Transverse colon (tissue), 3 donors: ENCODE measurements at regions not wholly inside any gene's neighbourhood (a gene's known extent, or its start where the extent isn't known, plus 50 kb on each side); places are given as distances from the start of the nearest gene placed in this dataset.

ENCODE experiments used
- CTCF ChIP-seq, 5 experiments: fragments of 200-600 bp in 3 of 5; fragments of 450-650 bp in 2 of 5; sonication (generic) in 3 of 5; IDR thresholded peaks; 1 replicate in 2 of 5; 2 replicates in 3 of 5; pipeline ENCODE4 v1.5.1; 2016 to 2017; ENCODE audit warnings: antibody characterized with exemption in 5 of 5, inconsistent platforms in 3 of 5, mild to moderate bottlenecking in 2 of 5, moderate library complexity in 1 of 5
- EP300 ChIP-seq: sonication (generic); formaldehyde crosslinking; IDR thresholded peaks from one replicate; pipeline ENCODE4 v1.6.1; 2017; ENCODE audit warnings: antibody characterized with exemption, low read depth

- TF ChIP-seq EP300 (no peak), CTCF (IDR thresholded peaks at IDR 0.05) (no peak)
Measured at GRCh38 chr12:89023936-89024335, 328.4 kb downstream of the DUSP6 start.
